H1 (cell line): ENCODE measurements at regions not wholly inside any gene's neighbourhood (a gene's known extent, or its start where the extent isn't known, plus 50 kb on each side); places are given as distances from the start of the nearest gene placed in this dataset.

Experiments used
- CTCF ChIA-PET: fragments of 300-600 bp; sonication (Branson Sonifier 250); formaldehyde crosslinking; loops from one replicate; lab custom pipeline; 2021; ENCODE audit not compliant: partially characterized antibody; lab: Charles Lee
- POLR2A ChIA-PET: fragments of 300-600 bp; sonication (Branson Sonifier 250); formaldehyde crosslinking; loops from one replicate; lab custom pipeline; 2021; ENCODE audit warnings: inconsistent platforms; ENCODE audit not compliant: partially characterized antibody; lab: Charles Lee
- DNase-seq, 2 experiments: peaks; one replicate each; pipeline versions ENCODE4 v3.0.0 to v3.0.0-alpha.2; 2010 to 2022; ENCODE audit warnings: low spot score in 2 of 2, low read depth in 1 of 2, mixed read lengths in 1 of 2
- FAIRE-seq: peaks from 2 replicates; lab custom pipeline; 2011; peaks lifted over from hg19 to GRCh38; lab: Jason Lieb, UNC
- H2AFZ ChIP-seq: 2 replicates; pipeline ENCODE4 v1.8.1; 2012; ENCODE audit warnings: low read length, inconsistent platforms
- H2AK5ac ChIP-seq: 2 replicates; pipeline ENCODE4 v1.6.1; 2013; ENCODE audit warnings: low read depth, low read length
- H2BK120ac ChIP-seq: replicated peaks from 2 replicates; pipeline ENCODE3; 2013; ENCODE audit warnings: low read depth, low read length, inconsistent platforms
- H2BK12ac ChIP-seq: 2 replicates; pipeline ENCODE4 v1.6.1; 2013; ENCODE audit warnings: low read depth, low read length
- H2BK15ac ChIP-seq: 2 replicates; pipeline ENCODE4 v1.6.1; 2013; ENCODE audit warnings: low read length
- H2BK20ac ChIP-seq: 2 replicates; pipeline ENCODE4 v1.6.1; 2013; ENCODE audit warnings: low read length
- H2BK5ac ChIP-seq: 2 replicates; pipeline ENCODE4 v1.6.1; 2013; ENCODE audit warnings: low read depth, low read length
- H3K14ac ChIP-seq: 2 replicates; pipeline ENCODE4 v1.6.1; 2013; ENCODE audit warnings: inconsistent platforms; ENCODE audit not compliant: insufficient read length
- H3K18ac ChIP-seq: 2 replicates; pipeline ENCODE4 v1.6.1; 2013; ENCODE audit warnings: low read length; ENCODE audit errors: extremely low read depth
- H3K23ac ChIP-seq: 2 replicates; pipeline ENCODE4 v1.6.1; 2013; ENCODE audit warnings: inconsistent platforms; ENCODE audit not compliant: insufficient read length
- H3K23me2 ChIP-seq: 2 replicates; pipeline ENCODE4 v1.6.1; 2013; ENCODE audit warnings: low read depth, low read length
- H3K27ac ChIP-seq: 2 replicates; pipeline ENCODE4 v1.6.1; 2011; ENCODE audit warnings: low read depth, low read length, inconsistent platforms
- H3K27me3 ChIP-seq, 4 experiments: replicated peaks in 1 of 4; 1 replicate in 1 of 4; 2 replicates in 3 of 4; pipeline versions ENCODE4 v1.6.1 to v1.8.1; 2011 to 2013; ENCODE audit warnings: low read length in 3 of 4, mild to moderate bottlenecking in 3 of 4, inconsistent platforms in 2 of 4, mixed read lengths in 2 of 4, moderate library complexity in 1 of 4; ENCODE audit not compliant: control insufficient read depth in 3 of 4, insufficient read depth in 3 of 4; ENCODE audit errors: extremely low read depth in 1 of 4
- H3K36me3 ChIP-seq, 4 experiments: 2 replicates each; pipeline versions ENCODE4 v1.6.1 to v1.8.1; 2011 to 2013; ENCODE audit warnings: mild to moderate bottlenecking in 4 of 4, low read length in 3 of 4, moderate library complexity in 2 of 4, control low read depth in 1 of 4, inconsistent platforms in 1 of 4; ENCODE audit not compliant: insufficient read depth in 4 of 4, control insufficient read depth in 2 of 4
- H3K4ac ChIP-seq: replicated peaks from 2 replicates; pipeline ENCODE3; 2013; ENCODE audit warnings: low read length, low read depth, mixed read lengths, inconsistent platforms; ENCODE audit not compliant: insufficient read length
- H3K4me1 ChIP-seq, 4 experiments: replicated peaks in 1 of 4; 1 replicate in 1 of 4; 2 replicates in 3 of 4; pipeline versions ENCODE4 v1.6.1 to v1.8.1; 2011 to 2013; ENCODE audit warnings: low read length in 3 of 4, inconsistent platforms in 2 of 4, mixed read lengths in 1 of 4; ENCODE audit not compliant: insufficient read depth in 4 of 4, control insufficient read depth in 3 of 4
- H3K4me2 ChIP-seq, 2 experiments: 2 replicates each; pipeline versions ENCODE4 v1.6.1 to v1.8.1; 2011 to 2013; ENCODE audit warnings: low read depth in 2 of 2, low read length in 2 of 2, control low read depth in 1 of 2, inconsistent platforms in 1 of 2, mild to moderate bottlenecking in 1 of 2; ENCODE audit not compliant: insufficient read depth in 1 of 2
- H3K4me3 ChIP-seq, 4 experiments: fragments of 200-600, 300-600 bp in 1 of 4; sonication (generic), shearing (Covaris generic), sonication (Bioruptor Twin) in 1 of 4; 2 replicates each; pipeline versions ENCODE4 v1.5.1 to v1.8.1; 2011 to 2016; ENCODE audit warnings: low read length in 4 of 4, low read depth in 3 of 4, control low read depth in 2 of 4, inconsistent platforms in 2 of 4, mild to moderate bottlenecking in 2 of 4, mixed read lengths in 1 of 4, moderate library complexity in 1 of 4; ENCODE audit not compliant: insufficient read depth in 2 of 4; ENCODE audit errors: extremely low read depth in 1 of 4
- H3K56ac ChIP-seq: replicated peaks from 2 replicates; pipeline ENCODE3; 2013; ENCODE audit warnings: low read depth, mild to moderate bottlenecking, mixed read lengths, low read length, inconsistent platforms; ENCODE audit not compliant: insufficient read length
- H3K79me1 ChIP-seq: 2 replicates; pipeline ENCODE4 v1.6.1; 2013; ENCODE audit warnings: low read depth, low read length, control low read depth
- H3K79me2 ChIP-seq, 2 experiments: 2 replicates each; pipeline versions ENCODE4 v1.6.1 to v1.8.1; 2012 to 2013; ENCODE audit warnings: low read length in 2 of 2, mild to moderate bottlenecking in 2 of 2, inconsistent platforms in 1 of 2; ENCODE audit not compliant: insufficient read depth in 2 of 2, control insufficient read depth in 1 of 2
- H3K9ac ChIP-seq, 4 experiments: replicated peaks in 1 of 4; 1 replicate in 1 of 4; 2 replicates in 3 of 4; pipeline versions ENCODE4 v1.6.1 to v1.8.1; 2011 to 2013; ENCODE audit warnings: low read depth in 3 of 4, low read length in 3 of 4, control low read depth in 2 of 4, mild to moderate bottlenecking in 2 of 4, moderate library complexity in 2 of 4, inconsistent platforms in 1 of 4; ENCODE audit errors: extremely low read depth in 1 of 4
- H3K9me3 ChIP-seq, 2 experiments: 2 replicates each; pipeline versions ENCODE4 v1.6.1 to v1.8.1; 2012 to 2013; ENCODE audit warnings: mild to moderate bottlenecking in 2 of 2, moderate library complexity in 2 of 2, control low read depth in 1 of 2, inconsistent platforms in 1 of 2, low read depth in 1 of 2, low read length in 1 of 2, mixed read lengths in 1 of 2; ENCODE audit not compliant: insufficient read depth in 2 of 2
- H4K20me1 ChIP-seq, 2 experiments: replicated peaks in 1 of 2; 2 replicates each; pipeline versions ENCODE3 to v1.8.1; 2011 to 2013; ENCODE audit warnings: inconsistent platforms in 2 of 2, low read length in 2 of 2, mild to moderate bottlenecking in 1 of 2; ENCODE audit not compliant: insufficient read depth in 2 of 2, control insufficient read depth in 1 of 2
- H4K5ac ChIP-seq: 2 replicates; pipeline ENCODE4 v1.6.1; 2013; ENCODE audit warnings: low read length, low read depth, mixed read lengths, inconsistent platforms; ENCODE audit not compliant: insufficient read length
- H4K8ac ChIP-seq: 2 replicates; pipeline ENCODE4 v1.8.0; 2013; ENCODE audit warnings: mild to moderate bottlenecking, moderate library complexity, low read length, inconsistent platforms; ENCODE audit not compliant: insufficient read depth; ENCODE audit errors: extremely low read depth
- H4K91ac ChIP-seq: replicated peaks from 2 replicates; pipeline ENCODE3; 2013; ENCODE audit warnings: low read length, mixed read lengths, inconsistent platforms; ENCODE audit not compliant: insufficient read length
- ASH2L ChIP-seq: fragments of 200-600, 300-600 bp; sonication (generic); IDR thresholded peaks from one replicate; pipeline ENCODE4 v1.7.1; 2017; ENCODE audit warnings: low read length
- CHD2 ChIP-seq: IDR thresholded peaks from 2 replicates; pipeline ENCODE4 v1.6.1; 2012; ENCODE audit warnings: low read length, improper control_type of control experiment
- POLR2A ChIP-seq, 2 experiments: IDR thresholded peaks; 1 replicate in 1 of 2; 2 replicates in 1 of 2; pipeline ENCODE4 v1.6.1; 2011; ENCODE audit warnings: low read depth in 2 of 2, low read length in 2 of 2, mild to moderate bottlenecking in 2 of 2; ENCODE audit errors: control extremely low read depth in 1 of 2
- RXRA ChIP-seq: IDR thresholded peaks from 2 replicates; pipeline ENCODE4 v1.6.1; 2011; ENCODE audit warnings: low read depth, mild to moderate bottlenecking, low read length, moderate library complexity; ENCODE audit not compliant: insufficient read depth
- SP4 ChIP-seq: IDR thresholded peaks from 2 replicates; pipeline ENCODE4 v1.6.1; 2012; ENCODE audit warnings: low read length, inconsistent platforms
- SUZ12 ChIP-seq: fragments of 200-600 bp; sonication (generic); IDR thresholded peaks from 2 replicates; pipeline ENCODE4 v1.6.1; 2012; ENCODE audit warnings: mild to moderate bottlenecking, inconsistent platforms, low read length, moderate library complexity, mixed read lengths
- USF2 ChIP-seq: IDR thresholded peaks from 2 replicates; pipeline ENCODE4 v1.6.1; 2011; ENCODE audit warnings: low read length, improper control_type of control experiment
- WGBS, 2 experiments: shearing (Covaris generic) in 1 of 2; methylation state at CpG; one replicate each; pipeline versions ENCODE4 v1.1.6 to v1.1.7; 2013 to 2015; ENCODE audit warnings: low lambda C conversion rate in 2 of 2, mixed read lengths in 2 of 2, inconsistent platforms in 1 of 2, low coverage in 1 of 2, missing lambda C conversion rate in 1 of 2; ENCODE audit not compliant: insufficient replicate concordance in 2 of 2, insufficient coverage in 1 of 2, insufficient read length in 1 of 2; ENCODE audit errors: extremely low coverage in 1 of 2, missing lambda C conversion rate in 1 of 2; 5-methylcytosine and 5-hydroxymethylcytosine counted together

GRCh38 chr13:90526711-90527110, 820.8 kb upstream of the MIR17HG start:
- Histone ChIP-seq H2BK20ac (no peak overlapping the region), H3K27ac (no peak overlapping the region), H3K9ac (no peak overlapping the region), H4K5ac (no peak overlapping the region), H2BK12ac (no peak overlapping the region), H3K79me2 (no peaks in the 10 kb centered on the region), H2BK15ac (no peak overlapping the region), H2BK120ac (no peak overlapping the region), H3K4ac (no peak overlapping the region), H4K91ac (no peak overlapping the region), H3K27me3 (no peaks in the 10 kb centered on the region), H3K56ac (no peak overlapping the region), H3K79me1 (no peaks in the 10 kb centered on the region), H3K23me2 (no peaks in the 10 kb centered on the region), H2AFZ (no peak overlapping the region), H3K14ac (no peak overlapping the region), H3K4me1 (no peaks in the 10 kb centered on the region), H2BK5ac (no peak overlapping the region)
- CTCF ChIA-PET: no interaction called here
- DNase-seq (no peak), FAIRE-seq (no peak)
- POLR2A ChIA-PET: no interaction called here
- no peak for TF ChIP-seq SUZ12
- TF ChIP-seq SP4: no peak
- no peak for TF ChIP-seq USF2
- no peak for TF ChIP-seq RXRA
- TF ChIP-seq CHD2: no peak
- no peak for TF ChIP-seq POLR2A (IDR thresholded peaks at IDR 0.05; ENCODE audit: control extremely low read depth in 1 of 2, low read depth in 2 of 2, low read length in 2 of 2)
- TF ChIP-seq ASH2L: no peak
- TF ChIP-seq, all 59 proteins: peak for 0
- 72% methylated on average over 1 of the region's 1 CpG; no CpG with 5 or more reads in 1 of the 2 experiments for WGBS, 2 experiments
- no peaks in the 10 kb centered on the region for H3K9me3 ChIP-seq
- no peak overlapping the region for H3K4me3 ChIP-seq
- no peak overlapping the region for H3K4me2 ChIP-seq
- H2AK5ac ChIP-seq: no peak overlapping the region
- H3K23ac ChIP-seq: no peak overlapping the region
- H3K36me3 ChIP-seq: no peaks in the 10 kb centered on the region
- H4K20me1 ChIP-seq: no peaks in the 10 kb centered on the region
- H3K18ac ChIP-seq: no peak overlapping the region
- no peak overlapping the region for H4K8ac ChIP-seq
